RCC 7860 (cell line): ENCODE measurements at regions not wholly inside any gene's neighbourhood (a gene's known extent, or its start where the extent isn't known, plus 50 kb on each side); places are given as distances from the start of the nearest gene placed in this dataset.
A peak's percentile ranks its signal among the peaks of the same experiment; 100 is the strongest.
"Not testable (repeated sequence)": the region's sequence is repeated elsewhere in the genome, so short reads cannot be mapped to it uniquely, and the experiment has no call there.

Experiments
- DNase-seq: peaks from one replicate; pipeline ENCODE4 v3.0.0-alpha.2; 2015; ENCODE audit warnings: low spot score
- FAIRE-seq: peaks from 2 replicates; lab custom pipeline; 2012; peaks lifted over from hg19 to GRCh38; lab: Jason Lieb, UNC

- DNase-seq, FAIRE-seq: not testable (repeated sequence)
These were observed 131.9 kb downstream of the TRIM43 start for GRCh38 chr2:95723627-95724210.

GRCh38 chr2:95725191-95725590 is 133.4 kb downstream of the TRIM43 start:
- not testable (repeated sequence) for FAIRE-seq, DNase-seq

GRCh38 chr2:95725677-95726076 is 133.9 kb downstream of the TRIM43 start:
- not testable (repeated sequence) for DNase-seq, FAIRE-seq

GRCh38 chr2:95727420-95727819 is 135.6 kb downstream of the TRIM43 start:
- DNase-seq, FAIRE-seq: not testable (repeated sequence)

- FAIRE-seq (peak; percentile 58), DNase-seq (peak; percentile 73)
These were observed 137.2 kb downstream of the TRIM43 start for GRCh38 chr2:95728878-95729596.

- DNase-seq (no peak), FAIRE-seq (no peak)
These were observed 137.8 kb downstream of the TRIM43 start for GRCh38 chr2:95729597-95729955.

GRCh38 chr2:95730813-95731212 is 139.0 kb downstream of the TRIM43 start:
- DNase-seq (no peak), FAIRE-seq (no peak)

- no peak for DNase-seq
- no peak for FAIRE-seq
These were observed 143.4 kb downstream of the TRIM43 start for GRCh38 chr2:95734976-95735890.

- FAIRE-seq (no peak), DNase-seq (no peak)
These were observed 146.5 kb downstream of the TRIM43 start for GRCh38 chr2:95738301-95738700.

- not testable (repeated sequence) for FAIRE-seq, DNase-seq
These were observed 160.3 kb downstream of the TRIM43 start for GRCh38 chr2:95752126-95752525.

- not testable (repeated sequence) for DNase-seq, FAIRE-seq
These were observed 162.0 kb downstream of the TRIM43 start for GRCh38 chr2:95753812-95754211.

GRCh38 chr2:95754213-95754612 is 162.4 kb downstream of the TRIM43 start:
- DNase-seq, FAIRE-seq: not testable (repeated sequence)

GRCh38 chr2:95754819-95755563 is 163.2 kb downstream of the TRIM43 start:
- not testable (repeated sequence) for DNase-seq, FAIRE-seq

- not testable (repeated sequence) for FAIRE-seq, DNase-seq
These were observed 164.3 kb downstream of the TRIM43 start for GRCh38 chr2:95755956-95756669.

- FAIRE-seq: no peak
- no peak for DNase-seq
These were observed 166.2 kb downstream of the TRIM43 start for GRCh38 chr2:95757988-95758387.

- FAIRE-seq (no peak), DNase-seq (no peak)
These were observed 167.9 kb downstream of the TRIM43 start for GRCh38 chr2:95759481-95760246.

GRCh38 chr2:95760806-95761525 is 169.2 kb downstream of the TRIM43 start:
- DNase-seq (peak; percentile 57), FAIRE-seq (no peak)

GRCh38 chr2:95761556-95761955 is 169.8 kb downstream of the TRIM43 start:
- DNase-seq: no peak
- FAIRE-seq: no peak
